ENCODE measurements at regions not wholly inside any gene's neighbourhood (a gene's known extent, or its start where the extent isn't known, plus 50 kb on each side); places are given as distances from the start of the nearest gene placed in this dataset.

DNA sequence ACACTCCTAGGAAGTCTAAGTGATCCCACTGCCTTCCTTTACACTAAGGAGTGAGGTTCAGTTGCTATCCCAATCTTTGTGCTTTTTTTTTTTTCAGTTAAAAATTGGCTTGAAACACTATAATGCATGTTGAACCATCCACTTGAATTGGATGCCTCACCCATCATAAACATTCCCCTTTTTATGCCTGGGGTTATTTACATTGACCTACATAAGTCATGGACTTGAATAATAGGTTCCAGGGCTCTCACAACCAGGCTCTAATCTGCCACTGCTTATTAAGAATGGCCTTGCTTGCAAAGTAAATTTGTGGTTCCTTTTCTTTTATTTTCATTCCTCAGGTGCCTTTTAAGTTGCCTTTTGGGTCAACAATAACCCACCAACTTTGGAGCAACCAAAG lies 236.1 kb upstream of the MEIS1 start:
- no peaks in the 10 kb centered on the region for H3K4me1 ChIP-seq (replicated peaks in 1 of 4; ENCODE audit: control insufficient read depth in 3 of 4, insufficient read depth in 4 of 4, low read length in 3 of 4)
- H2BK20ac ChIP-seq (ENCODE audit: low read length): no peak overlapping the region
- no peaks in the 10 kb centered on the region for H3K36me3 ChIP-seq (ENCODE audit: control insufficient read depth in 2 of 4, insufficient read depth in 4 of 4, low read length in 3 of 4)
- no peak overlapping the region for H3K18ac ChIP-seq (ENCODE audit: extremely low read depth, low read length)
- no peak overlapping the region for H2BK5ac ChIP-seq (ENCODE audit: low read depth, low read length)
- POLR2A ChIA-PET (ENCODE audit: partially characterized antibody): no interaction called here
- DNase-seq (ENCODE audit: low read depth in 1 of 2, low spot score in 2 of 2): no peak
- H2AK5ac ChIP-seq (ENCODE audit: low read depth, low read length): no peak overlapping the region
- no peak overlapping the region for H3K14ac ChIP-seq (ENCODE audit: insufficient read length)
- H4K8ac ChIP-seq (ENCODE audit: extremely low read depth, insufficient read depth, low read length): no peak overlapping the region
- CTCF ChIA-PET (ENCODE audit: partially characterized antibody): no interaction called here
- H3K79me1 ChIP-seq (ENCODE audit: low read depth, low read length): no peaks in the 10 kb centered on the region
- no peak overlapping the region for H3K9ac ChIP-seq (replicated peaks in 1 of 4; ENCODE audit: extremely low read depth in 1 of 4, low read depth in 3 of 4, low read length in 3 of 4)
- no peaks in the 10 kb centered on the region for H3K79me2 ChIP-seq (ENCODE audit: control insufficient read depth in 1 of 2, insufficient read depth in 2 of 2, low read length in 2 of 2)
- no peaks in the 10 kb centered on the region for H4K20me1 ChIP-seq (replicated peaks in 1 of 2; ENCODE audit: control insufficient read depth in 1 of 2, insufficient read depth in 2 of 2, low read length in 2 of 2)
- no peak overlapping the region for H3K4ac ChIP-seq (replicated peaks; ENCODE audit: insufficient read length, low read depth, low read length)
- FAIRE-seq: no peak
- no peak overlapping the region for H2BK120ac ChIP-seq (replicated peaks; ENCODE audit: low read depth, low read length)
- no peak overlapping the region for H3K4me3 ChIP-seq (ENCODE audit: extremely low read depth in 1 of 4, insufficient read depth in 2 of 4, low read depth in 3 of 4, low read length in 4 of 4)
- H3K9me3 ChIP-seq (ENCODE audit: insufficient read depth in 2 of 2, low read depth in 1 of 2, low read length in 1 of 2): peaks cover 6 to 9% of the 10 kb centered on the region in 2 experiments; a peak in 3 of 4 replicates
- H3K23ac ChIP-seq (ENCODE audit: insufficient read length): no peak overlapping the region
- H3K56ac ChIP-seq (replicated peaks; ENCODE audit: insufficient read length, low read depth, low read length): no peak overlapping the region
- no peak overlapping the region for H3K4me2 ChIP-seq (ENCODE audit: insufficient read depth in 1 of 2, low read depth in 2 of 2, low read length in 2 of 2)
- H2BK12ac ChIP-seq (ENCODE audit: low read depth, low read length): no peak overlapping the region
- no peak overlapping the region for H2BK15ac ChIP-seq (ENCODE audit: low read length)
- H3K27ac ChIP-seq (ENCODE audit: low read depth, low read length): no peak overlapping the region
- H2AFZ ChIP-seq (ENCODE audit: low read length): no peak overlapping the region
- H4K91ac ChIP-seq (replicated peaks; ENCODE audit: insufficient read length, low read length): no peak overlapping the region
- H3K23me2 ChIP-seq (ENCODE audit: low read depth, low read length): no peaks in the 10 kb centered on the region
- H4K5ac ChIP-seq (ENCODE audit: insufficient read length, low read depth, low read length): no peak overlapping the region
- no peaks in the 10 kb centered on the region for H3K27me3 ChIP-seq (replicated peaks in 1 of 4; ENCODE audit: control insufficient read depth in 3 of 4, extremely low read depth in 1 of 4, insufficient read depth in 3 of 4, low read length in 3 of 4)
- TF ChIP-seq BRCA1 (IDR thresholded peaks at IDR 0.05; ENCODE audit: low read depth, low read length) (no peak), TBP (IDR thresholded peaks at IDR 0.05; ENCODE audit: low read depth, low read length) (no peak), POLR2AphosphoS5 (IDR thresholded peaks at IDR 0.05; ENCODE audit: low read depth, low read length) (no peak)
